Cardiac fibroblast (primary cell): ENCODE measurements at regions not wholly inside any gene's neighbourhood (a gene's known extent, or its start where the extent isn't known, plus 50 kb on each side); places are given as distances from the start of the nearest gene placed in this dataset.

Source experiments
- DNase-seq, 2 donors: peaks; one replicate each; pipeline versions ENCODE4 v3.0.0 to v3.0.0-alpha.2; 2010; ENCODE audit warnings: low read depth in 2 of 2
- H3K4me3 ChIP-seq, 2 donors: replicated peaks in 1 of 2; 1 replicate in 1 of 2; 2 replicates in 1 of 2; pipeline ENCODE4 v1.5.1; 2011; ENCODE audit warnings: low read depth in 2 of 2, low read length in 2 of 2, mild to moderate bottlenecking in 2 of 2, moderate library complexity in 1 of 2
- CTCF ChIP-seq: IDR thresholded peaks from one replicate; pipeline ENCODE4 v1.5.1; 2011; ENCODE audit warnings: low read depth, mild to moderate bottlenecking, low read length, inconsistent platforms

GRCh38 chr1:209218113-209218512, 365.4 kb upstream of the CAMK1G start:
- TF ChIP-seq CTCF, result no peak
- no peak for DNase-seq
- H3K4me3 ChIP-seq, result no peak overlapping the region

DNA sequence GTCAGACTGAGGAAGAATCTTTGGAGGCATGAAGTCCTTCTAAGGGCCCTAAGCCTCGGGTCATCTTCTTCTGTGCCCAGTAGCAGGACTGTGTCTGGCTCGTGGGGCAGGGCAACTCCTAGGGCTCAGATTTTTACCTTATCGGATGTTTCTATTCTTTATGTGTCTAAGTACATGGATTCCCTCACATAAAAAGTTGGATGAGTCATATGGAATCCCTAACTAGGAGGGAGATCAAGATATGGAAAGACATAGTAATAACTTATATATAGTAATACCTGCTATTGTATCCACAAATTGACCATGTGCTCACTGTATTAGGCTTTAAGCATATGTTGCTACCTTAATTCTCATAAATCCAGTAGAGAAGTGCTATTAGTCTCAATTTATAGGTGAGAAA, 364.5 kb upstream of the CAMK1G start:
- DNase-seq, result no peak
- no peak for TF ChIP-seq CTCF
- no peak overlapping the region for H3K4me3 ChIP-seq

- DNase-seq, result no peak
- no peak for TF ChIP-seq CTCF
- no peak overlapping the region for H3K4me3 ChIP-seq
These were observed 363.6 kb upstream of the CAMK1G start for GRCh38 chr1:209219791-209220524.

GRCh38 chr1:209222826-209223225, 360.7 kb upstream of the CAMK1G start:
- H3K4me3 ChIP-seq, result no peak overlapping the region
- DNase-seq, result no peak
- TF ChIP-seq CTCF, result no peak

- no peak for DNase-seq
- no peak overlapping the region for H3K4me3 ChIP-seq
- no peak for TF ChIP-seq CTCF
These were observed 359.7 kb upstream of the CAMK1G start for GRCh38 chr1:209223791-209224190.

GRCh38 chr1:209224886-209225285, 358.6 kb upstream of the CAMK1G start:
- DNase-seq, result no peak
- H3K4me3 ChIP-seq, result no peak overlapping the region
- no peak for TF ChIP-seq CTCF

GRCh38 chr1:209227171-209227570, 356.3 kb upstream of the CAMK1G start:
- TF ChIP-seq CTCF, result no peak
- no peak for DNase-seq
- H3K4me3 ChIP-seq, result no peak overlapping the region
